Fibroblast of lung (primary cell): ENCODE measurements at regions not wholly inside any gene's neighbourhood (a gene's known extent, or its start where the extent isn't known, plus 50 kb on each side); places are given as distances from the start of the nearest gene placed in this dataset.

Experiments
- DNase-seq, 2 donors: peaks; one replicate each; pipeline versions ENCODE4 v3.0.0 to v3.0.0-alpha.2; 2010; ENCODE audit warnings: low read depth in 2 of 2
- H2AFZ ChIP-seq: 2 replicates; pipeline ENCODE4 v1.5.1; 2012; ENCODE audit warnings: low read length, control low read depth, inconsistent platforms
- H3K27ac ChIP-seq: 2 replicates; pipeline ENCODE4 v1.5.1; 2011; ENCODE audit warnings: low read length, control low read depth; ENCODE audit not compliant: insufficient read depth
- H3K27me3 ChIP-seq: 2 replicates; pipeline ENCODE4 v1.5.1; 2011; ENCODE audit warnings: mild to moderate bottlenecking, low read length; ENCODE audit not compliant: control insufficient read depth, insufficient read depth
- H3K36me3 ChIP-seq: 2 replicates; pipeline ENCODE4 v1.5.1; 2011; ENCODE audit warnings: low read length; ENCODE audit not compliant: control insufficient read depth, insufficient read depth
- H3K4me1 ChIP-seq: 2 replicates; pipeline ENCODE4 v1.5.1; 2011; ENCODE audit warnings: low read length; ENCODE audit not compliant: control insufficient read depth, insufficient read depth; ENCODE audit errors: extremely low read depth
- H3K4me2 ChIP-seq: 2 replicates; pipeline ENCODE4 v1.5.1; 2011; ENCODE audit warnings: low read length, control low read depth; ENCODE audit not compliant: insufficient read depth; ENCODE audit errors: extremely low read depth
- H3K4me3 ChIP-seq, 4 experiments: fragments of 200-600 bp in 1 of 4; sonication (generic) in 1 of 4; replicated peaks in 1 of 4; 2 replicates each; pipeline ENCODE4 v1.5.1; 2011 to 2016; ENCODE audit warnings: low read length in 4 of 4, low read depth in 3 of 4, mild to moderate bottlenecking in 3 of 4, control low read depth in 2 of 4, inconsistent platforms in 1 of 4, mixed read lengths in 1 of 4; ENCODE audit not compliant: insufficient read depth in 1 of 4; ENCODE audit errors: control extremely low read depth in 1 of 4
- H3K79me2 ChIP-seq: 2 replicates; pipeline ENCODE4 v1.5.1; 2012; ENCODE audit warnings: mild to moderate bottlenecking, low read length, inconsistent platforms; ENCODE audit not compliant: control insufficient read depth, insufficient read depth
- H3K9ac ChIP-seq: 2 replicates; pipeline ENCODE4 v1.5.1; 2011; ENCODE audit warnings: mild to moderate bottlenecking, low read length, control low read depth; ENCODE audit not compliant: insufficient read depth
- H3K9me3 ChIP-seq: 2 replicates; pipeline ENCODE4 v1.5.1; 2012; ENCODE audit warnings: low read depth, low read length; ENCODE audit not compliant: control insufficient read depth, insufficient read depth
- H4K20me1 ChIP-seq: 2 replicates; pipeline ENCODE4 v1.5.1; 2011; ENCODE audit warnings: low read length; ENCODE audit not compliant: control insufficient read depth, insufficient read depth; ENCODE audit errors: extremely low read depth
- EZH2 ChIP-seq: IDR thresholded peaks from 2 replicates; pipeline ENCODE4 v1.5.1; 2012; ENCODE audit warnings: low read length, control low read depth, mild to moderate bottlenecking; ENCODE audit errors: missing control alignments
- TF ChIP-seq, protein P1 (sequence below), 2 donors: IDR thresholded peaks in 1 of 2; conservative IDR thresholded peaks in 1 of 2; 1 replicate in 1 of 2; 2 replicates in 1 of 2; pipeline ENCODE4 v1.5.1; 2011 to 2012; ENCODE audit warnings: low read length in 2 of 2, control low read depth in 1 of 2, inconsistent platforms in 1 of 2, low read depth in 1 of 2, mild to moderate bottlenecking in 1 of 2

DNA sequence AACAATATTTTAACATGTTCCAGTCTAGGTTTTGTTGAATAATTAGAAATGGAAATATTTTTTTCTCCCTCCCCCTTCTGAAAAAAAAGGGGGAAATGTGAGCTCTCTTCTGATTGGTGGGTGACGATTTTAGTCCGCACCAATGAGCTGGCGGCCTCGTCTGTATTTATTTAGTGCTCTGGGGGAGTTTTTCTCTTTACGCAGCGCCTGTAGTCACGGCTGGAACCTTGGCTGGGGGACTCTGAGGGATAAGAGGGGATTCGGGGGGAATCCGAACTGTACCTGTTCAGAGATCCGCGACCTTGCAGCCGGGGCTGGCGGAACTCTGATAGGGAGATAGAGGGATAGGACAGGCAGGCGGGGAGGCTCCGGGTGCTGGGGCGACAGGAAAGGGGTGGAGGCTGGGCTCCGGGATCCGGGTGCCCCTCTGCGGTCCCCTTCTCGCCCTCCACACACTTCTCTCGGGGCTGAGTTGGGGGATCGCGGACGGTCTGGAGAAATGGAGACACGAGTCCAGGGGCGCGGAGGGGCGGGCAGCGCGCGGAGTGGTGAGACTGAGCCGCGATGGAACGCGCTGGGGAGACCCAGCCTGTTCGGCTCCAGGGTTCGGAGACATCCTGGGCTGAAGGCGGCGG is 99.7 kb upstream of the HSD17B12 start:
- Histone ChIP-seq H3K79me2 (no peaks in the 10 kb centered on the region), H2AFZ (no peak overlapping the region), H3K36me3 (no peaks in the 10 kb centered on the region), H3K4me2 (peak overlapping the region; percentile 75), H3K4me1 (no peaks in the 10 kb centered on the region), H3K9ac (no peak overlapping the region), H3K9me3 (no peaks in the 10 kb centered on the region), H3K4me3 (peak overlapping the region in 3 of 4 experiments; percentile 31 to 57 (median 40)), H3K27ac (no peak overlapping the region), H3K27me3 (peaks cover 66% of the 10 kb centered on the region), H4K20me1 (no peaks in the 10 kb centered on the region)
- no peak for TF ChIP-seq EZH2
- TF ChIP-seq, protein P1, sequence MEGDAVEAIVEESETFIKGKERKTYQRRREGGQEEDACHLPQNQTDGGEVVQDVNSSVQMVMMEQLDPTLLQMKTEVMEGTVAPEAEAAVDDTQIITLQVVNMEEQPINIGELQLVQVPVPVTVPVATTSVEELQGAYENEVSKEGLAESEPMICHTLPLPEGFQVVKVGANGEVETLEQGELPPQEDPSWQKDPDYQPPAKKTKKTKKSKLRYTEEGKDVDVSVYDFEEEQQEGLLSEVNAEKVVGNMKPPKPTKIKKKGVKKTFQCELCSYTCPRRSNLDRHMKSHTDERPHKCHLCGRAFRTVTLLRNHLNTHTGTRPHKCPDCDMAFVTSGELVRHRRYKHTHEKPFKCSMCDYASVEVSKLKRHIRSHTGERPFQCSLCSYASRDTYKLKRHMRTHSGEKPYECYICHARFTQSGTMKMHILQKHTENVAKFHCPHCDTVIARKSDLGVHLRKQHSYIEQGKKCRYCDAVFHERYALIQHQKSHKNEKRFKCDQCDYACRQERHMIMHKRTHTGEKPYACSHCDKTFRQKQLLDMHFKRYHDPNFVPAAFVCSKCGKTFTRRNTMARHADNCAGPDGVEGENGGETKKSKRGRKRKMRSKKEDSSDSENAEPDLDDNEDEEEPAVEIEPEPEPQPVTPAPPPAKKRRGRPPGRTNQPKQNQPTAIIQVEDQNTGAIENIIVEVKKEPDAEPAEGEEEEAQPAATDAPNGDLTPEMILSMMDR (conservative IDR thresholded peaks at IDR 0.05 in 1 of 2, IDR thresholded peaks at IDR 0.05 in 1 of 2; ENCODE audit: low read depth in 1 of 2, low read length in 2 of 2), result no peak
- DNase-seq, result peak in 1 of 2 donors; percentile 18

DNA sequence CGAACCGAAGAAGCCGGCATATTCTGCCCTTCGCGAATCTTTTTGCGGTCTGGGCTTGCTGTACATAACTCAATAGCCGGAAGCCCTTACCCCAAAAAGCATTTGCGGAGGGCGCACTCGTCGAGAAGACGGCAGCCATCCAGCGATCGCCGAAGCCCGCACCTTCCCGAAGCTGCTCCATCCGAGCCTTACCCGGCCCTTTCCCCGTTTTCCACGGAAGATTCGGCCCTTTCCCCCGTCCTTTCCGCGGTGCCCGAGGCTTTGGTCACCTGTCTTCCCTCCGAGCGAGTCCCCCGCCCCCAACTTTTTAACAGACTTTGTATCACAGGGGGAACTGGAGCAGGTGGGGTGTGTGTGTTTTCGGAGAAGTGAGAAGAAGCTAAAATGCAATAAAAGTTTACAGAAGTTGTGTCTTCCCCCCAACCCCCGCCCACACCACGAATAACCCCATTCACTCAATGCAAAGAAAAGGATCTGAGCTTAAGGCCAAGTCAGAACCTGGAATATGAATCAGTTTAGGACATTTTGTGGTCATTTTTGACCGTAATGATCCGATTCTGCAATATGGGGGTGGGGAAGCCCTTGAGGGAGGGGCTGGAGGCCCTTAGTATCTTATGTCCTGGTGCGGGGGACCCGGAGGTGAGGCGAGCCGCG is 99.0 kb upstream of the HSD17B12 start:
- Histone ChIP-seq H3K27ac (no peak overlapping the region), H3K36me3 (no peaks in the 10 kb centered on the region), H3K79me2 (no peaks in the 10 kb centered on the region), H4K20me1 (no peaks in the 10 kb centered on the region), H3K9me3 (no peaks in the 10 kb centered on the region), H3K9ac (no peak overlapping the region), H3K4me3 (peak overlapping the region in 3 of 4 experiments; percentile 31 to 57 (median 40)), H2AFZ (no peak overlapping the region), H3K4me2 (peak overlapping the region; percentile 75), H3K27me3 (peaks cover 65% of the 10 kb centered on the region), H3K4me1 (no peaks in the 10 kb centered on the region)
- no peak for DNase-seq
- TF ChIP-seq, protein P1 (conservative IDR thresholded peaks at IDR 0.05 in 1 of 2, IDR thresholded peaks at IDR 0.05 in 1 of 2; ENCODE audit: low read depth in 1 of 2, low read length in 2 of 2), result no peak
- peak; percentile 83 for TF ChIP-seq EZH2

DNA sequence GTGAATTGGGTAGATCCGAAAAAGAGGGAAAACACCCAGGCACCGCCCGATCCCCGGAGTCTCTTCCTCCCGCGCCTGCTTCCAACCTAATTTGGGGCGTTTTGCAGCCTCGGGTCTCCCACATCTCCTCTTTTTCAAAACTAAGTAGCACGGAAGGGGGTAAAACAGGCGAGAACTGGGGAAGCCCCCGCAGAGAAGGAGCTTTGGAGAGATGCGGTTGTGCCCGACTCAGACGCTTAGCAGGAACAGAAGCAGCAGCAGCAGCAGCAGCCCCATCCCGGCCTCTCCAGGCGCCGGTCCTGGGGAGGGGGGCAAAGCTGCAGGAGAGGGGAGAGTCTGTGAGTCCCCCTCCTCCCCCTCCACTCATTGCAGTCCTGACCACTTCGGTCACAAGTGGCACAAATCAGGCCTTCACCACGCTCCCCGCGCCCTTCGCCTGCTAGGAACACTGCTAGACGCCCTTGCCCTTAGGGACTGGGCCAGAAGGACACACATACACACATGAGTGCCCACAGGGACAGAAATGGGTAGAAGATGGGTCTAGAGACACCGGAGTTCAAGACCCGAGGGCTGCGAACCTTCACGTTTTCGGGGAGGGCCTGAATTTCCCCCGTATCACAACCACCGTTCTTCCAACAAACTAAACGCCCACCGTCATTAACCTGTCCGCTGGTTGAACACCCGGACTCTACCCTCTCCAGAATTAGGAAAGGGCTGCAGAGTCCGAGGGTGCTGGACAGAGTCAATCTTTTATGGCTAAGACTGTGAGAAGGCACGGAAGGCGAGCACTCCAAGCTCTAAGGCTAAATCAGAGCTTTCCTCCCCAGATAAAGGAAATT is 98.3 kb upstream of the HSD17B12 start:
- no peak overlapping the region for H3K4me2 ChIP-seq

More for the DNA sequence above, 98.3 kb upstream of the HSD17B12 start:
- Histone ChIP-seq H3K4me3 (no peak overlapping the region), H4K20me1 (no peaks in the 10 kb centered on the region), H3K9ac (no peak overlapping the region), H2AFZ (no peak overlapping the region), H3K9me3 (no peaks in the 10 kb centered on the region), H3K4me1 (no peaks in the 10 kb centered on the region), H3K27ac (no peak overlapping the region), H3K36me3 (no peaks in the 10 kb centered on the region), H3K79me2 (no peaks in the 10 kb centered on the region), H3K27me3 (peaks cover 64% of the 10 kb centered on the region)
- TF ChIP-seq EZH2, result peak; percentile 89
- TF ChIP-seq, protein P1 (conservative IDR thresholded peaks at IDR 0.05 in 1 of 2, IDR thresholded peaks at IDR 0.05 in 1 of 2; ENCODE audit: low read depth in 1 of 2, low read length in 2 of 2), result no peak
- no peak for DNase-seq
